GM18511 (cell line): ENCODE measurements at regions not wholly inside any gene's neighbourhood (a gene's known extent, or its start where the extent isn't known, plus 50 kb on each side); places are given as distances from the start of the nearest gene placed in this dataset.

Experiments
- ATAC-seq: cut with Tn5 transposase; IDR thresholded peaks from one replicate; pipeline ENCODE4 v1.9.1; 2021; ENCODE audit warnings: mild to moderate bottlenecking, moderate library complexity; ENCODE audit not compliant: unreplicated experiment

DNA sequence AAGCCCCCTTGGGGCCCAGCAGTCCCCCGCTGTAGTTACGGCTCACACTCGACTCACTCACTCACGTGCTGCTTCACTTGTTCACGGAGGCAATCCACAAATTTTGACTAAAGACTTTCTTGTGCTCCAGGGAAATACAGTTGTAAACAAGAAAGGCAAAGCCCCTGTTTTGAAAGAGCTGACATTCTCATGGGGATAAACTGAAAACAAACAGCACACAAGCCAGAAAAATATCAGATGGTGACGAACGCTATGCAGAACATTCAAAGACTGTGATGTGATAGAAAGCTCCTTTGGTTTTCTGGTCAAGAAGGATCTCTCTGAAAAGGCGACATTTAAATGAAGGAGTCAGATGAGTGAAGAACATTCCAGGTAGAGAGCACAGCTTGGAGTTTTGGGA is 385.3 kb upstream of the SMIM21 start:
- ATAC-seq: no peak

DNA sequence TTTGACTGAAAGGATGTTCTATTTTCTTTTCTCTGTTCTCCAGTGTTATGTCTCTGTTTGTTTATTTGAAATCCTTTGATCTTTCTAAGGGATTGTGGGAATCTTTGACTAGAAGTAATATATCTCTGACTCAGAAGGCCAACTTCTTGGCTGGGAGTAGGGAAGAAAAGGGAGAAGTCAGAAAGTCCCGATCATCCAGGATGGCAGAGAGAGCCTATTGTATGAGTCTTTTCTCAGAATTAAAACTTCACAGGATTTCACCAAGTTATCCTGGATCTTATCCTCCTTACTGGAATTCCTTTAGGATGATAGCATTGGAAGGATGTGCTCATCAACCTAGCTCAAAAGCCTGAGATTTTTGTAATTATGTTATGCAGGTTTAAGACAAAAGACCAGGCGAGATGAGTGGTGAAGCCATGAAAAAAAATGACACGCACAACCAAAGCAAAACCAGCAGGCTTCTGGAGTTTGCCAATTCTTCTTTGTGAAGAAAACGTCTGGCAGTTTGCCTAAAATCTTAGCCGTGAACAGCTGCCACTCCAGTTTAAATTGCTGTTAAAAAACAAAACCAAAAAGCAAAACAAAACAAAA is 383.6 kb upstream of the SMIM21 start:
- no peak for ATAC-seq

DNA sequence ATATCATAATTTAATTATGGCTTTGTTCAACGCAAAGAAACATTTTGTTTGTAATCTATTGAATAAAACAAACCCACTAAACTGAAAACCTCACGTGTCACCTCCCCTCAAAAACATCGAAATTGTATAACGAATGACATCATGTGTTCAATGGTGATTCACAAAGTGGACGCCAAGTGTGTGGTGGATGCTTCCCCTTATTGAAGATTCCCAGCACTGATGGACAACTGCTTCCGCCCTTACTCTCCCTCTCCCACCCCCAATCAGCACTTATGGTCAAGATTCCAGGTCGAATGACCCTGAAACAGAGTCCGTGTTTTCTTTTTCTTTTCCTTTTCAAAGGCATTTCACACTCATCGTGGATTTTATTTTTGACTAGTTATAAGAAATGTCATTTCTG is 383.0 kb upstream of the SMIM21 start:
- ATAC-seq: no peak

DNA sequence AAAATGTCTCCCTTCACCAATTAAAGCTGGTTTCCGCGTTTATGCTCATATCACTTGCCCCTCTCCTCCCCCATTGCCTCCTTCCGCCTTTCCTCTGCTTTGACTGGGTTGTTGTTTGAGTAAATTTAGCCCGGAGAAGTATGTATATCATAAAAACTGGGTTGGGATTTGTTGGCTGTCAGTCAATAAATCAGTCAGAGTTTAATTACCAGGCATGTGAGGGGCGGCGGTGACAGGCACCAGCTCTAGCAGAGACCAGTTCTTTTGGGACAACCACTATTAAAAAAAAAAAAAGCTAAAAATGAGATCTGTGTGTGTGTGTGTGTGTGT is 382.4 kb upstream of the SMIM21 start:
- no peak for ATAC-seq

DNA sequence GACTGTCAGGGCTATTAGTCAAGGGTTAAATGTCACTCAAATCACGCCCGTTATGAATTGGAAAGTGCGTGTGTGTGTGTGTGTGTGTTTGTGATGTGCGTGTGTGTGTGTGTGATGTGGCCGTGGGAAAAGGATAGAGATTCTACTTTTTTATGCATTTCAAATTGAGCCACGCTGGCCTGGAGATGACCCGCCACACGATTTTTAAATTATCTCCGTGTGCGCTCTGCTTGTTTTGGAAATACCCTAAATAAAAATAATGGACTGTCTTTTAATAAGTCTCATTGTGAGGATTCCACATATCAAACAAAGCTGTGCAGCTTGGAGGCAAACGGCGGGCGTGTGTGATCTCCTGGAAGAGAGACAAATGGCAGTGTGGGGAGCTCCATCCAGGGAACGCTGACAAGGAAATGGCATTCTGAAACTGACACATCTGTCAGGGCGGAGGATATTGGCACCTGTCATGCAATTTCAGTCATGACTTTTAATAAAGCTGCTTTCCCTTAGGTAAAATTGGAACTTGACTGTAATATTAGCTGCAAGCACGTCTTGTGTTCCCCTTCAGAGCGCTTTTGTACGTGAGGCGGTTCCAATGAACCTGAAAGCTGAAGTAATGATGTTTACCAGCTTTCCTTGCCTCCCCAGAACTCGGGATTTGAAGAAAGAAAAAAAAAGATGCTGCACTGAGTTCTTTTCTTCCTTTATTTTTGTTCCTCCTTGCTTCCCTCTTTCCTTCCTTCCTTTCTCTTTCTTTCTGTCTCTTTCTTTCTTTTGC is 381.8 kb upstream of the SMIM21 start:
- no peak for ATAC-seq

DNA sequence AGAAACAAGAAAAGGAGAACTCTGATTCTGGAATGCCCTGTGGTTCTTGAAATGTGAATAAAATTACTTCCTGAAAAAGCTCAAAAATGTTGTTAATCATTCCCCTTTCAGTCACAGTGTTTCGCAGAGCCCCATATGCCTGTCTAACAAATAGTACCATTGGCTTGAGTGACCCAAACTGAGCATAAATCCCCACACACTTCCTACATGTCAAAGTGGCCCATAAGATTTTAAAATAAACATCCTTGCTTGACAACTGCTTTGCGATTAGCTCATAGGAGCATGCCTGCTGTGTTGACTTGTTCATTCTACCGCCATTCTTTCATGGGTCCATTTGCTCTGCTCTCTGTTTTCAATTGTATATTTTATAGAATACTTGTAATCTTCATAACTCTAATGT is 377.8 kb upstream of the SMIM21 start:
- no peak for ATAC-seq

DNA sequence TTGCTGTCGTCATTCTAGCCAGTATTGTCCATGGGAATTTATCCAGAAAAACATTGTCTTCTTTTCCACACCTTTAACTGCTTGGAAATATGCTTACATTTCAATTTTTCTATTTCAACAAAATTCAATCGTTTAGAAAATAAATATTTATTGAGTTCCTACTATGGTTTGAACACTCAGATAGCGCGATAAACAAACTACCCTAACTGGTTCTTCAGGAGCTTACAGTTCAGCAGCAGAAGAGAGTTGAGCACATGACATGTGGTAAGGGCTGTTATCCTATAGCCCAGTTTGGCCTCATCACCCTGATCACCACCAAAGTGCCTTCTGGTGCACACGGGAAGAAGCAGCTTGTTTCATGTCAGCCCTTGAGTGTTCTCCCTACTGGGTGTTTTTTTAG is 375.2 kb upstream of the SMIM21 start:
- no peak for ATAC-seq

DNA sequence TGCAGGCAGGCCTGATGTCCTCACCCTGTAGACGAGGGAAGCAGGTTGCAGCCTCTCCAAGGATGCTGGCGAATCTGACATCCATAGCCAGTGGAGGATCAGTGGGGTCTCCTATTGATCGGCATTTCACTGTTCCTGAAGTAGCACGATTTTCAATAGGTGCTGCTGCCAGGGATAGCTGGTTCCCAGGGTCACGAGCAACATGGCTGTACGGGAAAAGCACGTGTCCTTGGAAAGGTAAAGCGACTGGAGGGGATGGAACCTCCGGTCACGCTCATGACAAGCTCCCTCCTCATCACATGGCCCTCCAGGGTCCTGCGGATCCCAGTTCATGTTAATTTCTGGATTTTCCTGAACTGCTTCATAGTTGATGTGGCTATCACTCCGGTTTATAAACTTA is 373.7 kb upstream of the SMIM21 start:
- no peak for ATAC-seq

DNA sequence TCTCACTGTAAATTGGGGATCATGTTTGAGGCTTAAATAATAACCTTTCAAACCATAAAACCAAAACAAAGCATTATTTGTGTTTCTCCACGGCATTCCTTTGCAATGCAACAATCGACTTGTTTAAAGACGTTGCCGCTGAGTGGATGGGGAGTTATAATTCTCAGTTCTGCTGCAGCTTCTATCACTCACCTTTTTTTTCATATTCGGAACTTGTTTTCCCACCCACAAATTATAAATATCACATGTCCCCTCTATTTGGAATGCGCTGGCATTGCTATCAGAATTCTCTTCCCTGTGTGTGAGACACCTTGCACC is 372.8 kb upstream of the SMIM21 start:
- ATAC-seq: no peak

DNA sequence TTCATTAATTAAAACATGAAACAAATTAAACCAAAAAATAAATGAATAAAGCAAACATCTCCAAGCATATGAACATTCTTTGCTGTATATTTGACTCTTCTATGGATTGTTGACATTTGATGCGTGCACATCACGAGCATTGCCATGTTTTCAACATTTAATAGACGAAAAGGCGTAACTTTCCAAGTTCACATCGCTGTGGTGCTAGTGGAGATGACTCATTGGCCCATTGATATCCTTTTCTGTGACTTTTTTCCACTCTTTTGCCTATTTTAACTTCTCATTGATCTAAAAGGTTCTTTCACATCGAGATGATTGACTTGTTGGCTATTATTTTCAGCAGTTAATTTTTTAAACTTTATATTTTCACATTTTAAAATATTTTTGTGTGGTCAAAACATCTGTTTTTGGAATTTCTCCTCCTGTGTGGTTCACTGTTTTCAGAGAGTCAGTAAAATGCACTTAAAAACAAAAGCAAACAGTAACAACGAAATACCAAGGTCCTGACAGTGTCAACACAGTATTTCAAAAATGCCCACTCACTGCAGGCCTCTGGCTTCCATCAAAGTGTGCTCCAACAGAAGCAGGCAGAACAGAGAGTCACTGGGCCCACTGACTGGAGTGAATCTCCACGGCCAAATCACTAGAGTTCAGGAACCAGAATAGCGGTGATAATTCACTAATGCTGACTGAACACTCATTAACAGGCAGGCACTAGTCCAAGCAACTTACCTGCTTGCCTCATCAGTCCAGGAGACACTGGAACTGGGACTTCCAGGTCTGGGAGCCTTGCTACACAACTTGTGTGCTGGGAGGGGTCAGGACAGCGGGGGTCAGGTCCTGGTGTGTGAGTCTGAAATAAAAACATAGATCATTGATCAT is 372.2 kb upstream of the SMIM21 start:
- no peak for ATAC-seq

DNA sequence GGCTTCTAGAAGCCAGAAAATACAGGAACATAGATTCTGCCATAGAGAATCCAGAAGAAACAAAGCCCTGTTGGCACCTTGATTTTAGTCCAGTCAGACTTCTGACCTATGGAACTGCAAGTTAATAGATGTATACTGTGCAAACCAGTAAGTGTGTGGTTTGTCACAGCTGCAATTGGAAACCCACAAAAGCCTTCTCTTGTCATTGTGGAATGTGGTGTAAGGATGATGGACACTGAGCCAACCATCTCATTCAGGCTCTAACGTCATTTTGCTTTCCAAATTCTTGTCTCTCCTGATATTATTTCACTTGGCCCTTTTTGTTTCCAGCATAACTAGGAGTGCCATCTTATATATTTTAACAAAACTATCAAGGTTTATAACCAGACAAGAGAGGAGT is 369.5 kb upstream of the SMIM21 start:
- no peak for ATAC-seq

DNA sequence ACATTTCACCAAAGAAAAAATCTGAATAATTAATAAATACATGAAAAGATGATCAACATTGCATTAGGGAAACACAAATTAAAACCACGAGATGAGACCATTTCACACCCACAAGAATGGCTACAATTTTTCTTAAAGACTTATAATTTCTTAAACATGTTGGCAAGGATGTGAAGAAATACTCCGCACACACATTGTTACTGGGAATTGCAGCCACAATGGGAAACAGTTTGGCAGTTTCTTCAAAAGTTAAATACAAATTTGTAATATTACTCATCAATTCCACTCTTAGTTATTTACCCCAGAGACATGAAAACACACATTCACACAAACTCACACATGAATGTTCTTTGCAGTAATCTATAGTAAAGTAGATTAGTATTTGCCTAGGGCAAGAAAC is 363.3 kb upstream of the SMIM21 start:
- ATAC-seq: no peak

DNA sequence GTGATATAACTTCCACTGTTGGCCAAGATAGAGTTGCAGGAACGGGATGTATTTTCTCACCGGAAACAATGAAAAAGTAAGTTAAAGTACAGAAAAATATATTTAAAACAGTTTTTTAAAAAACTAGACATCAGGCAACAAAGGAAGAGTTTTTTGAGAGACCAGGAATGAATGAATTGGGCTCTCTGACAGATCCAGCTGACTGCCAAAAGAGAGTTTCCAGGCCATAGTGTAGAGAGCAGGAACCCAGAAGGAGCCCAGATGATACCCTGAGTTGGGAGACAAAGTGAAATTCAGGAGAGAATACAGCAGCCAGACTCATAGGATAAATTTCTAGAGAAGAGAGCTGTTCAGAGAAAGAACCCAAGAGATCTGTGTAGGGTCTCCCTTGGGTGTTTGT is 362.6 kb upstream of the SMIM21 start:
- ATAC-seq: no peak

DNA sequence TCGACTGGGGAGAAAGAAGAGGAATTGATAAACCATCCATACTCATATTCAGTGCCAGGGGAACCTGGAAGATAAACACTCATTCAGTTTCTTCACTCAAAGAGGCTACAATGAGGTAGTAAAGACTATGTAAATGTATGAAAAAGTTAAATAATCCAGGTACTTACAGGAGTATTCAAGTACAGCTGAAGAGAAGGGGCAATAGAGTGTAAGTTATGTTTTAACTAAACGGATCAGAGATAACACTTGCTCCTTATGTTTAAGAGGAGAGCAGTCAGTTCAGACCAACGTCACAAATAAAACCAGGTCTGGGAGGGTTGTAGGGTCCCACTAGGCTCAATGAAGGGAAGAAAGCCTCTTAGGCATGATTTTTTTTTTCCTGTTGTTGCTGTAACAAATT is 358.3 kb upstream of the SMIM21 start:
- no peak for ATAC-seq

DNA sequence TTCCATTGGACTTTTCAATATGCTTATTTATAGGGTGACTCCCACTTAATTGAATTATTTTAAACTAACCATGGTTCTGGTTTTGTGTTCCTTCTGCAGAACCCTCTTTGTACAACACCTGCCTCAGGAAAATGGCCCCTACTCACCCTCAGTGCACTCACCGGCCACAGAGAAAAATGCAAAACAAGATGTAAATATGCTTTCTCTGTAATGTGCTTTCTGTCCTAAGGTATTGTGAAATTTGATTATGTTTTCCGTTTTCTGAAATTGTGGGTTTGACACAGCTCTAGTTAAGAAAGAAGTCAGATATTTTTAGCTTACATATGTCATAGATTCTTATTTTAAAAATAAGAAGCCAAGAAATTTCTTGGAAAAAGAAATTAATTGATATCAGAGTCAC is 357.7 kb upstream of the SMIM21 start:
- ATAC-seq: no peak

DNA sequence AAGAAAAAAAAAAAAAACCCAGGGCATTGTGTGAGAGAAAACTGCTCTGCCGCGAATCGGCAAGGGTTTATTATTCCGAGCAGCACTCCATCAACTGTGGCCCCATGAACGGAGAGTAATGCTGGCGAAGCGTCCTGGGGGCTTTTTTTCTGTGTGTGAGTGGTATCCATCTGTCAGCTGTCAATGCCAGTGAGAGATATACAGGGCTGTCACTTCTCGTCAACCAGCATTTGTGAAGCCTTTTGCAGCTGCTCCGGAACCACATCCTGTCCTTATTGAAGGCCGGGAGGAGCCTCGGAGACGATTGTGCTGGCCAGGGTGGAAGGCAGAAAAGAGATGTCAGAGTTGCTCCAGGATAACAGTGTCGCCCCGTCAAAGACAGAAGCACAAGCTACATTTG is 356.9 kb upstream of the SMIM21 start:
- ATAC-seq: no peak

DNA sequence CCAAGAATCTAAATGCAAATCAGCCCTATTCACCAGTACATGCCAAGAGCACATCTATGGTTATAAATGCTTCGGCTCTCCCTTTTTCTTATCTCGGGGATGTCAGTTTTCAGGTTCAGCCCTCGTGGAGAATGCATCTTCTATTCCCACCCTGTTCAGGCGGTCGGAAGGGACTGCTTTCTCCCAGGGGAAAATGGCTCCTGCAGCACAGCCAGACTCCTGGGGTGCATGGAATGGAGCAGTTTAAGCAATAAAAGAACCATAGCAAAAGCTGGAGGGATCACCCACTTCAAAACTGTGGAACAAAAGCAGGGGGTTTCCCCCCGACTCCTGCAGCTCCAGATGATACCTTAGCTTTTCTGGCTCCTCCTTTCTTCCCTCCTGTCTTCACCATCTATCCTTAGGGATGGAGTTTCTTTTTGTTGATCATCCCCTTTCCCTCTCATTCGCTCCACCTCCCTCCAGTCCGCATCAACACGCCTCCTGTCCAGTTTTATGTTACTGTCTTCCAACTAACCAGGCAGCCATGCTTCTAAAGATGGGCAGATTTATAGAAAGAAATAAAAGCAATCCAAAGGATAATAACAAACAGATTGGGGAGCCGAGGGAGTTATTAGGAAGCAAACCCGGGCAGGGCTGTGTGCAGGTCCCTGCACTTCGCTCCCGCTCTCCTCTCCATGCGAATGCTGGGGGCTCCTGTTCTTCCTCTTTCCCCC is 356.2 kb upstream of the SMIM21 start:
- ATAC-seq: no peak

DNA sequence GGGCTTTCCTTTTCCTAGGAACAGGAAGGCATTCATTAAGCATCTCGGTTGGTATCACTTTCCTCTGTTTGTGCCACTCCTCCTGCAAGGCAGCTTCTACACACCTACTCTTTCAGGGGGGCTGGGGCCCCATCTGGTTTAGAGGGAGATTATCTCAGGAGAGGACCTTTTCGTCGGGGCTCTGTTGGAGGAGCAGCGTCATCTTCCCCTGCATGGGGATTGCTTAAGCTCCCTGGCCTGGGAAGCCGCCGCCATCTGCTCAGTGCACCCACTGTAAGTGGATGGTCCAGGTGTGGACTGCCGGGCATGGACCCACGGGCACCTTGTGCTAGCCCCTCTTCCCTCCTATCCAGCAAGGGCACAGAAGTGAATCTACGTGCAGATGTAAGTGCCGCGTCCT is 355.3 kb upstream of the SMIM21 start:
- ATAC-seq: no peak

DNA sequence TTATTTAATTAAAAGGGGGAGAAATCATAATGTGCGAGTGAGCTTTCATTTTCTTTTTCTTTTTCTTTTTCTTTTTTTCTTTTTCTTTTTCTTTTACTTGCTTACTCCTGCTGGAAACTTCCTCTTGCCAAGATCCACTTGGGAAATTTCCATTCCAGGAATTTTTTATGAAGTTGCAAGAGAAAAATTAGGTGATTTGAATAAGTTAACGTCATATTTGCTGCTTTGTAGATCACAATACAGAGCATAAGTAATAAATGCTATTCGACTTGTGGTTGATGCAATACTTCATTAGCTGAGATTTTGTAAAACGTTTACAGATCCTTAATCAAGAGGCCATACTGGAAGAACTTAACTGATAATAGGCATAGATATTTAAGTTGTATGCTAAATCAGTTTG is 354.7 kb upstream of the SMIM21 start:
- ATAC-seq: no peak

DNA sequence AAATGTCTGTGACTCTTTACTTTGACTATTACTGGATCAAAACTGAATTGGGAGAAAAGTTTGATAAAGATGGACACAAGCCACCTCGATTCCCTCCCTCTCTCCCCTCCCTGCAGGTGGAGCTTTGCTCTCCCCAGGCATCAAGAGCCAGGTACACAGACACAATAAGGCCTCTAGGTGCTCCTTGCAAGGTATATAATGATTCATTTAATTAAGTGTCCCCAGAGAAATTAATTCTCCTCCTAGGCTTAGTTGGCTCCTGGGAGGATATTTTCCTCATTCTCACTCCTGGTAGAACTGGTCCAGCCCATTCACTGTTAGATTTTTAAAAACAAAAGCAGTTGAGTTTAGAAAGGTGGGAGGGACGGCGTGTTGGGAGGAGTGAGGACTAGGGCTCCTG is 352.4 kb upstream of the SMIM21 start:
- no peak for ATAC-seq

DNA sequence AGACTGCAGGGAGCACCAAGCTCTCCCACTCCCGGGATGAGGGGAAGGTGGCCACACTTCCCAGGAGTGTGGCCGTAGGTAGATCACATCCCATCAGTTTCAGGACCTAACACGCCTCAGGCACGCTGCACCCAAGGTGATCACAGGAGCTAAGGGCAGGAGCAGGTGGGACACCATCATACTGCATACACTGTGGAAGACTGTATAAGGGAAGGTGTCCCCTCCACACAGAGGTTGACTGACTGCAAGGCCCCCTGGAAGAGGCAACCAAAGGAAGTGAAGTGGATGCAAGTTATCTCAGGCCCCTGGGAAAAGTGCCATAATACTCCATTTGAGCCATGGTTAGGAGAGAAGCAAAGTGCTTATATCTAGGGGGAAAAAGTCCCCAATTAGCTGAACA is 351.9 kb upstream of the SMIM21 start:
- no peak for ATAC-seq

DNA sequence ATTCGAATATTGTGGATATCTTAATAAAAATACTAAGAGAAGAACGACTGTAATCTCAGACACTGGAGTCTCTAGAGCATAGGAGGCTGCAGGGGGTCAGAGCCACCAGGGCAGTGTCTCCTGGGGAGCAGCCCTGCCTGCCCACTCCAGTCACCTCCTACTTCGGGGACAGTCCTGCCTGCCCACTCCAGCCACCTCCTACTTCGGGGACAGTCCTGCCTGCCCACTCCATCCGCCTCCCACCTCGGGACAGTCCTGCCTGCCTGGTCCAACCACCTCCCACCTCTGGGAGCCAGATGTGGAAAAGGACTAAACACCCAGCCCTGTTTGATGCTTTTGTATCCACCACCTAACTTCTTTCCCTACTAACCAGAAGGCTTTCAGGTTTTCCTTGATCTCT is 350.1 kb upstream of the SMIM21 start:
- ATAC-seq: no peak
